ENCODE measurements at regions not wholly inside any gene's neighbourhood (a gene's known extent, or its start where the extent isn't known, plus 50 kb on each side); places are given as distances from the start of the nearest gene placed in this dataset.

DNA sequence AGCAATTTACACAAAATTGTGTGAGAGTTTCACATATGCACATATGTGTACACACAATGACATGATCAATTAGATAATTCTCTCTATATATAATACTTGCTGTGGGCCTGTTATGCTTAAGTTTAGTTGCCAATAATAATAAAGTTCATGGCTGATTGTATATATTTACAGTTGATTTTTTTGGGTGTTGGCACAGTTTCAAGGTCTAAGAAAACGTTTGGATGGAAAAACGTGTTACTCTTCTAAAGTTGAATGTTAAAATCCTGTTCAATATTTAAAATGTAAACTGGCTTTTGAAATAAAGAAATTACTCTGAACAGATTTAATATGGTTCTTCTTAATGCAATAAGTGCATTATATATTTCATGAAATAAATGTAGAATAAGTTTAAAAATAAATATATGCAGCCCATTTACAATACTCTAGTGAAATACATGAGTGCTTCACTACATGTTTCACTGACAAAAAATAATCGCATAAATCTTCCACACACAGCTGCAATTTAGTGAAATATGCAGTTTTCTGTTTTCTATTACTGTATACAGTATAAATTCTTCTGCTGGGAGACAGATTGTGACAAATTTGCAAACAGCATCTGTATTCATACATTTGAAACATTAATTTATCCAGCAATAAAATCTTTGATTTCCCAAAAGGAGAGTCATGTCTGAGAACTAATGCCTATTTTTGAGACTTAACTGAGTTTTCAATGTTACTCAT, 586.9 kb upstream of the KLHL1 start:
- in situ Hi-C loops (cut with HindIII; ENCODE audit: extremely low pct_ligation_motif_present, low pct_unique_long_range_greater_than_20kb) = no loop called here
- 2% methylated on average over 3 of the region's 3 CpGs for WGBS (ENCODE audit: low lambda C conversion rate)

More for the DNA sequence above, 586.9 kb upstream of the KLHL1 start:
- H3K79me2 ChIP-seq (ENCODE audit: insufficient read depth, low read length) = no peaks in the 10 kb centered on the region
- H3K9me3 ChIP-seq (ENCODE audit: low read length) = no peaks in the 10 kb centered on the region
- H3K27ac ChIP-seq (ENCODE audit: extremely low read length, insufficient read depth, low read length) = no peak overlapping the region
- no peaks in the 10 kb centered on the region for H4K20me1 ChIP-seq (ENCODE audit: insufficient read depth, low read length)
- intact Hi-C loops (cut with micrococcal nuclease; ENCODE audit: unreplicated experiment) = no loop called here
- H3K4me3 ChIP-seq (replicated peaks in 1 of 3; ENCODE audit: insufficient read depth in 1 of 3, low read depth in 2 of 3, low read length in 3 of 3) = no peak overlapping the region
- no peak for DNase-seq (ENCODE audit: low spot score)
- H3K27me3 ChIP-seq (ENCODE audit: control insufficient read depth in 1 of 2, insufficient read depth in 2 of 2, low read length in 2 of 2) = no peaks in the 10 kb centered on the region
- no peak overlapping the region for H3K4me2 ChIP-seq (ENCODE audit: low read depth, low read length)
- no peak overlapping the region for H3K9ac ChIP-seq (ENCODE audit: insufficient read depth, low read depth, low read length)
- FAIRE-seq = no peak
- ChIA-PET CTCF (ENCODE audit: low intra/inter-chr PET ratio, low total read pairs) (no interaction called here), POLR2A (no interaction called here)
- no peaks in the 10 kb centered on the region for H3K36me3 ChIP-seq (replicated peaks in 1 of 2; ENCODE audit: control insufficient read depth in 1 of 2, insufficient read depth in 2 of 2, low read length in 2 of 2)
- no peak overlapping the region for H2AFZ ChIP-seq (ENCODE audit: low read length)
- H3K4me1 ChIP-seq (ENCODE audit: insufficient read depth, low read length) = no peaks in the 10 kb centered on the region
- no TSS peak for BruUV-seq (replicated peaks)
- TF ChIP-seq, protein P1, sequence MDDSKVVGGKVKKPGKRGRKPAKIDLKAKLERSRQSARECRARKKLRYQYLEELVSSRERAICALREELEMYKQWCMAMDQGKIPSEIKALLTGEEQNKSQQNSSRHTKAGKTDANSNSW (CRISPR knock-in tag; IDR thresholded peaks at IDR 0.05; ENCODE audit: borderline replicate concordance) = no peak
- TF ChIP-seq, protein P2, sequence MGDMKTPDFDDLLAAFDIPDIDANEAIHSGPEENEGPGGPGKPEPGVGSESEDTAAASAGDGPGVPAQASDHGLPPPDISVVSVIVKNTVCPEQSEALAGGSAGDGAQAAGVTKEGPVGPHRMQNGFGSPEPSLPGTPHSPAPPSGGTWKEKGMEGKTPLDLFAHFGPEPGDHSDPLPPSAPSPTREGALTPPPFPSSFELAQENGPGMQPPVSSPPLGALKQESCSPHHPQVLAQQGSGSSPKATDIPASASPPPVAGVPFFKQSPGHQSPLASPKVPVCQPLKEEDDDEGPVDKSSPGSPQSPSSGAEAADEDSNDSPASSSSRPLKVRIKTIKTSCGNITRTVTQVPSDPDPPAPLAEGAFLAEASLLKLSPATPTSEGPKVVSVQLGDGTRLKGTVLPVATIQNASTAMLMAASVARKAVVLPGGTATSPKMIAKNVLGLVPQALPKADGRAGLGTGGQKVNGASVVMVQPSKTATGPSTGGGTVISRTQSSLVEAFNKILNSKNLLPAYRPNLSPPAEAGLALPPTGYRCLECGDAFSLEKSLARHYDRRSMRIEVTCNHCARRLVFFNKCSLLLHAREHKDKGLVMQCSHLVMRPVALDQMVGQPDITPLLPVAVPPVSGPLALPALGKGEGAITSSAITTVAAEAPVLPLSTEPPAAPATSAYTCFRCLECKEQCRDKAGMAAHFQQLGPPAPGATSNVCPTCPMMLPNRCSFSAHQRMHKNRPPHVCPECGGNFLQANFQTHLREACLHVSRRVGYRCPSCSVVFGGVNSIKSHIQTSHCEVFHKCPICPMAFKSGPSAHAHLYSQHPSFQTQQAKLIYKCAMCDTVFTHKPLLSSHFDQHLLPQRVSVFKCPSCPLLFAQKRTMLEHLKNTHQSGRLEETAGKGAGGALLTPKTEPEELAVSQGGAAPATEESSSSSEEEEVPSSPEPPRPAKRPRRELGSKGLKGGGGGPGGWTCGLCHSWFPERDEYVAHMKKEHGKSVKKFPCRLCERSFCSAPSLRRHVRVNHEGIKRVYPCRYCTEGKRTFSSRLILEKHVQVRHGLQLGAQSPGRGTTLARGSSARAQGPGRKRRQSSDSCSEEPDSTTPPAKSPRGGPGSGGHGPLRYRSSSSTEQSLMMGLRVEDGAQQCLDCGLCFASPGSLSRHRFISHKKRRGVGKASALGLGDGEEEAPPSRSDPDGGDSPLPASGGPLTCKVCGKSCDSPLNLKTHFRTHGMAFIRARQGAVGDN (CRISPR knock-in tag; IDR thresholded peaks at IDR 0.05) = no peak
- no peak for TF ChIP-seq EZH2 (conservative IDR thresholded peaks at IDR 0.05; ENCODE audit: low read depth, low read length)
- TF ChIP-seq, protein P3, sequence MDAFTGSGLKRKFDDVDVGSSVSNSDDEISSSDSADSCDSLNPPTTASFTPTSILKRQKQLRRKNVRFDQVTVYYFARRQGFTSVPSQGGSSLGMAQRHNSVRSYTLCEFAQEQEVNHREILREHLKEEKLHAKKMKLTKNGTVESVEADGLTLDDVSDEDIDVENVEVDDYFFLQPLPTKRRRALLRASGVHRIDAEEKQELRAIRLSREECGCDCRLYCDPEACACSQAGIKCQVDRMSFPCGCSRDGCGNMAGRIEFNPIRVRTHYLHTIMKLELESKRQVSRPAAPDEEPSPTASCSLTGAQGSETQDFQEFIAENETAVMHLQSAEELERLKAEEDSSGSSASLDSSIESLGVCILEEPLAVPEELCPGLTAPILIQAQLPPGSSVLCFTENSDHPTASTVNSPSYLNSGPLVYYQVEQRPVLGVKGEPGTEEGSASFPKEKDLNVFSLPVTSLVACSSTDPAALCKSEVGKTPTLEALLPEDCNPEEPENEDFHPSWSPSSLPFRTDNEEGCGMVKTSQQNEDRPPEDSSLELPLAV (CRISPR knock-in tag; conservative IDR thresholded peaks at IDR 0.05; ENCODE audit: low read depth) = no peak
- no peak for TF ChIP-seq ZFX (CRISPR knock-in tag; IDR thresholded peaks at IDR 0.05; ENCODE audit: low read depth)
- ATAC-seq = no peak
